Choroid plexus epithelial cell (primary cell): ENCODE measurements at regions not wholly inside any gene's neighbourhood (a gene's known extent, or its start where the extent isn't known, plus 50 kb on each side); places are given as distances from the start of the nearest gene placed in this dataset.

Experiments used
- DNase-seq: peaks from one replicate; pipeline ENCODE4 v3.0.0-alpha.2; 2010; ENCODE audit warnings: low read depth
- H3K4me3 ChIP-seq: 2 replicates; pipeline ENCODE4 v1.5.1; 2011; ENCODE audit warnings: low read depth, mild to moderate bottlenecking, control low read depth, low read length, moderate library complexity
- CTCF ChIP-seq: conservative IDR thresholded peaks from 2 replicates; pipeline ENCODE4 v1.5.1; 2011; ENCODE audit warnings: low read depth, mild to moderate bottlenecking, control low read depth, inconsistent platforms, low read length, moderate library complexity

DNA sequence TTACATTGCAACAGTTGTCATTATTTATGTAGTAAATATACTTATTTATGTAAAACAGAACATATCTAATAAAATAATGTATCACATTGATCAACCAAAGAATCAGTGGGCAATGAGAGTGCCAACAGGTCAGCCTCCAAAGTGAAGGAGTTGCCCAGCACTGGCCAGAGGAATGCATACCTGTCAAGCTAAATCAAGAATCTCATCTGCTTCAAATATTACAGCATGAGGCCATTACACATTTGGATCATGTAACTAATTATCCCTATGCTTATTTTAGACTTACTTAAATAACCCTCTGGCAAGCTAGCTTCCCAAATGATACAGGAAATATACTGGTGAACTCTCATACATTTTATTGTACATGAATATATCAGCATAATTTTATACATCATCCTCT is 1211.7 kb upstream of the ACVR2A start:
- TF ChIP-seq CTCF = no peak
- H3K4me3 ChIP-seq = no peak overlapping the region
- DNase-seq = no peak

- no peak for TF ChIP-seq CTCF
- DNase-seq = no peak
- H3K4me3 ChIP-seq = no peak overlapping the region
These were observed 1212.1 kb upstream of the ACVR2A start for GRCh38 chr2:146632707-146633106.

DNA sequence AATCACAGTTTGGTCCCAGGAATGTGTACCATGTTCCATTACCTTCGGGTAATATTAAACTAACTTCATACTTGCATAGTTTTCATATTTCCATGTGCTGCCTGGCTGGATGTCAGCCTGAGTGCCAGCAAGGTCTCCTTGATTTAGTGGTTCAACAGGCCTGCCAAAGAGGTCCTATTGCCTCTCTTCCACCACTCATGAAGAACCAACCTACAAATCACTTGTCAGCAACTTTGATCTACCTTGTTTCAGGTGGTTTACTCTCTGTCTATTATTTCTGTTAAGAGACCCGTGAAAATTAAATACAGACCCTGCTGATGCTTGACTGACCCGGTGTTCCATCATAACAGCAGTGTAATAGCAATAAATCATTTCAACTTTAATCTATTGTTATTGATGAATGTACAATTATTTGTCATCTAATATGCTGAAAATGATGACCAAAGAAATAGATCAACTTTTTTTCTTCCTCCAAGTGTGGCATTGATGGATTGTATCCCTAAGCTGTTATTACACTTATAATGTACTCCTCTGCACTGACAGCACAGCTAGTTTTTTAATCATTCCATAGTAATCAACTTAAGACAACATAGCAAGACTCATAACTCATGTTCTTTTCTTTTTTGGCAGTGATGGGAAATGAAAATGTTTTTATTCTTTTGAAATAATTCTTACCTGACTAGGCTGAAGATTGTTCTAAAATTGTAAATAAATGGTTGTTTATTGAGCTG is 1220.2 kb upstream of the ACVR2A start:
- H3K4me3 ChIP-seq = no peak overlapping the region
- TF ChIP-seq CTCF = no peak
- peak; percentile 27 for DNase-seq

GRCh38 chr2:146623771-146624170 is 1221.1 kb upstream of the ACVR2A start:
- TF ChIP-seq CTCF = no peak
- DNase-seq = peak; percentile 86
- H3K4me3 ChIP-seq = no peak overlapping the region

- no peak for TF ChIP-seq CTCF
- H3K4me3 ChIP-seq = no peak overlapping the region
- DNase-seq = no peak
These were observed 1223.2 kb upstream of the ACVR2A start for GRCh38 chr2:146621656-146622055.

DNA sequence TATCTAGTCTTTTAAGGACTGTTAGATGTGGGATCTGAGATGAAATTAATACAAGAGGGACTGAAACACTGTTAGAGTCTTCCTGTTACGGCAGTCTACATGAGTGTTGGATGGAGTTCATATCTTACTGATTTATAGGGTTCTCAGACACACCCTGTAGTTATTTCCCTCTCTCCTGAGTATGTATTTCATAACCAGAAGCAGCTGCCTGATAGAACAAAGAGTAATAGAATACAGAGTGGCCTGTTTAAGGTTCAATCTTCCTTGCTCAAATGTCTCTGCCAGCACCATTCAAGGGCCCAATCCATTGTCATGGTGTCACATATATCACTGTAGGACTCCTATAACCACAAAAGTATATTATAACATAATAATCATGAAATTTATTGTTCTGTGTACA is 1229.1 kb upstream of the ACVR2A start:
- H3K4me3 ChIP-seq = no peak overlapping the region
- no peak for DNase-seq
- TF ChIP-seq CTCF = no peak

DNA sequence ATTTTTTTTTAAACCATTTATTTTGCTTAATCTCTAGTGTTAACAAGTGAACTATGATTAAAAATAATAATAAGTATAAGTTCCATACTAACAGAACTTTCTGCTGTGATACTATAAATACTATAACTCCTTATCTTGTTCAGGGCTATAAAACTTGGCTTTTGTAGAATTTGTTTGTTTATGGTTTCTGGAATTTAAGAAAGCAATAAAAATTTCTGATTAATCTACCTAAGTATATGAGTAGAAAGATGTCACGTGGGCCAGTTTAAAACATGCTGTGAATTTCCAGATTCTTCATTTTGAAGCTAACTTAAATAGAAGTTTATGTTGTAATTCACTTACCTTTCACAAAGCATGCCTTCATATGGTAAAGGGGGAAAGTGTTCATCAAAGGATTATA is 1236.3 kb upstream of the ACVR2A start:
- DNase-seq = no peak
- H3K4me3 ChIP-seq = no peak overlapping the region
- no peak for TF ChIP-seq CTCF
